ENCODE measurements at regions not wholly inside any gene's neighbourhood (a gene's known extent, or its start where the extent isn't known, plus 50 kb on each side); places are given as distances from the start of the nearest gene placed in this dataset.

DNA sequence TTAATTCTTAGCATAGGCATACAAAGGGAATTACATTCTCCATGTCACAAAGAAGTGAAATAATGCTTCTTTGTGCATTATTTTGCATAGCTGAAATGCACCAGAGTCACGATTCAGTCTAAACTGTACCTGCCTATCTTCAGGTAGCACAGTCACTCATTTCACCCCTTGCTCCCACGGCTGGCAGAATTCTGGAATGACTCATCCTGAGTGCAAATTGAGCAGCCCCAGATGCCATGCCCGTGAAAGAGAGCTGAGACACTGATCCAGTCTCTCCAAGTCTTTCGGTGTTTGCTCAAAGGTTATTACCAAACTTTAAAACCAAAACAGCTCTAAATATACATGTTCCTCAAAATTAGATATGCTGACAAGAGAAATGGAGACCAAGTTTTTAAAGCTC lies 168.3 kb upstream of the POU3F3 start:
- TF ChIP-seq POLR2A (IDR thresholded peaks at IDR 0.05; ENCODE audit: low read length) (no peak), GATA1 (IDR thresholded peaks at IDR 0.05; ENCODE audit: low read depth, low read length) (no peak)
